ENCODE measurements at regions not wholly inside any gene's neighbourhood (a gene's known extent, or its start where the extent isn't known, plus 50 kb on each side); places are given as distances from the start of the nearest gene placed in this dataset.

DNA sequence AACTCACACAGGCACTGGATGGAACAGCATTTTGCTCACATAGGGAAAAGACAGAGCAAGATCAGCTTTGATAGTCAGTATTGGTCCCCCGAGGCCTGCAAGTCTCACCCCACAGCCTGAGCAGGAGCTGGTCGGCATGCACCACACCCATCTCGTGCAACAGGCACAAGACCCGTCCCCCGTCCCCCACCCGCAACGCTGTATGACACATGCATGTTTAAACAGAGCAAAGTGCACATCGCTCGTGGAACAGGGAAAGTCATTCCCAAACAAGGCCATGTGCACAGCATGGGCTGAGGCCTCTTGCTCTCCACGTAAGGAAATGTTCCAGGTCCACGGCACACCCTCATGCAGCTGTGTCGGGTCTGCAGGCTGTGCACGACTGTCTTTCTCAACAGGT lies 527.2 kb downstream of the ACTR3B start:
- no peak overlapping the region for H3K4me3 ChIP-seq (ENCODE audit: low read depth, low read length)
- peaks cover 9% of the 10 kb centered on the region for H3K4me1 ChIP-seq (ENCODE audit: control insufficient read depth, insufficient read depth, low read length)
- H3K27ac ChIP-seq (ENCODE audit: low read depth, low read length): no peak overlapping the region
- H3K9me3 ChIP-seq (ENCODE audit: control insufficient read depth, insufficient read depth, low read length): peaks cover 11% of the 10 kb centered on the region; the same call in 1 of the 2 replicates
- H3K9ac ChIP-seq (ENCODE audit: low read depth, low read length): no peak overlapping the region
- H3K27me3 ChIP-seq (ENCODE audit: control insufficient read depth, insufficient read depth, low read length): no peaks in the 10 kb centered on the region
- H3K36me3 ChIP-seq (ENCODE audit: control insufficient read depth, insufficient read depth, low read length): no peaks in the 10 kb centered on the region

DNA sequence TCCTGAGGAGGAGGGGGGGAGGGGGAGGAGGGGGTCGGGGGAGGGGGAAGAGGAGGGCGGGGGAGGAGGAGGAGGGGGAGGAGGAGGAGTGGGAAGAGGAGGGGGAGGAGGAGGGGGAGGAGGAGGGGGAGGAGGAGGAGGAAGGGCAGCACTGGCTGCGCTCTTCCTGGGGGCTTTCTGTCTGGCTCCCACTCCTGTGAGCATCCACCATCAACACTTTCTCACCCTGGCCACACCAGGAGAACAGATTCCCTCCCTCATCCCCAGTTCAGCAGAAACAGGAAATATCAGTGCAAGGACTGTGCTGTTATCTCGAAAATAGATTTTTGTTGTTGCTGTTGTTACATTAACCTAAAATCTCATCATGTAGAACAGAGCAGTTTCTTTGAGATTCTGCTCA lies 530.5 kb downstream of the ACTR3B start:
- no peaks in the 10 kb centered on the region for H3K9me3 ChIP-seq (ENCODE audit: control insufficient read depth, insufficient read depth, low read length)
- H3K27ac ChIP-seq (ENCODE audit: low read depth, low read length): no peak overlapping the region
- H3K4me3 ChIP-seq (ENCODE audit: low read depth, low read length): no peak overlapping the region
- peaks cover 9% of the 10 kb centered on the region for H3K4me1 ChIP-seq (ENCODE audit: control insufficient read depth, insufficient read depth, low read length)
- no peaks in the 10 kb centered on the region for H3K27me3 ChIP-seq (ENCODE audit: control insufficient read depth, insufficient read depth, low read length)
- H3K36me3 ChIP-seq (ENCODE audit: control insufficient read depth, insufficient read depth, low read length): no peaks in the 10 kb centered on the region
- no peak overlapping the region for H3K9ac ChIP-seq (ENCODE audit: low read depth, low read length)

DNA sequence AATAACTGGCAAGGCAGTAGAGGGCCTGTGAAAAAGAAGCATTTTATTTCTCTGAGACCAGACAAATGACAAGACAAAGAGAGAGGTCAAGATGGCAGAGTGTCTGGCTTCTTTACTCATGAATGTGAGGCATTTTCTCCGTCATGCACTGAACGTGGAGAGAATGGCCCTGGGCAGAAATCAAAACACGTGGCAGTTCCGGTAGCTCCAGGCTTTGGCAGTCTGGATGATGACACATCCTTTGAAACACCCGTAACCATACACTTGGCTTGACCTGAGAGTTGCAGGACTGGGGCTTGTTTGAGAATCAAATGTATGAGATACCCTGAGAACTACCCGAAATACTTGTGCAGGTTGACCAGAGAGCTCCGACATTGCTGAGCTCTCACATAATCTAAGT lies 537.6 kb downstream of the ACTR3B start:
- Histone ChIP-seq H3K27ac (ENCODE audit: low read depth, low read length) (no peak overlapping the region), H3K4me1 (ENCODE audit: control insufficient read depth, insufficient read depth, low read length) (no peaks in the 10 kb centered on the region), H3K27me3 (ENCODE audit: control insufficient read depth, insufficient read depth, low read length) (no peaks in the 10 kb centered on the region), H3K9ac (ENCODE audit: low read depth, low read length) (no peak overlapping the region), H3K9me3 (ENCODE audit: control insufficient read depth, insufficient read depth, low read length) (0 out of 2 replicates have a peak, but pooled peaks cover 2% of the 10 kb centered on the region), H3K4me3 (ENCODE audit: low read depth, low read length) (no peak overlapping the region), H3K36me3 (ENCODE audit: control insufficient read depth, insufficient read depth, low read length) (no peaks in the 10 kb centered on the region)

DNA sequence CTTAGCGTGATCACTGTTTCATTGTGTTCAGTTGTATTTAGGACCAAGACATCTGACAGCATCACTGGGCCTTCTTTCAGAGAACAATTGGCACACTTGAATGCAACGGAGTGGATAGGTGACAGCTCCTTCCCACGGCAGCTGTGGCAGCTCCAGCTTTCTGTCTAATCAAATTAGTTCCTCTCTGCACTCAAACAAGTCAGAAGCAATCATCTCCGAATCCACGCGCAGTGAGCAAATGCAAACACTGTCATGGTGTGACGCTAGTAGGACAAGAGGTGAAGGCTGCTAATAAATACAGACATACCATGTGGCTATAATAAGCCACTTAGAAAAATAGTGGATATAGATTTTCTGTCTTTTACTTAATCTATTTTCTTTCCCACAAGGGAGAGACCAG lies 542.4 kb downstream of the ACTR3B start:
- no peaks in the 10 kb centered on the region for H3K4me1 ChIP-seq (ENCODE audit: control insufficient read depth, insufficient read depth, low read length)

DNA sequence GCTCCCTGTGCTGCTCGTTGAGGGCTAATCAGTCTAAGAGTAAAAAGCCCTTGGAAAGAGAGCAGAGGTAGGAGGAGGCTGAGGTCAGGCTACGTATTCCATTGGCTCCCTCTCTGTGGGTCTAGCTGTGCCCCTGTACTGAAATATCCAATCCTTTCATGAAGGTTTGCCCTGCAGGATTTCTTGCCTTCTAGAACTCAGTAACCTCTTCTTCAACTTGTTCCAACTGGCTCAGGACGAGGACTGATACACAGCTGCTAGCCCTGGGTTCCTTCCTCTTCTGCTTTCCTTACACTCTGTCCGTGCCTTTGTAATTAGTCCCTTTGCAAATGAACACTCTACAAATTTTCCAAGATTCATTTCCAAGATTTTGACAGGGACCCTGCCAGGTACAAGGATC lies 560.5 kb downstream of the ACTR3B start:
- Histone ChIP-seq H3K4me1 (ENCODE audit: control insufficient read depth, insufficient read depth, low read length) (no peaks in the 10 kb centered on the region), H3K36me3 (ENCODE audit: control insufficient read depth, insufficient read depth, low read length) (no peaks in the 10 kb centered on the region), H3K27me3 (ENCODE audit: control insufficient read depth, insufficient read depth, low read length) (no peaks in the 10 kb centered on the region), H3K9me3 (ENCODE audit: control insufficient read depth, insufficient read depth, low read length) (peaks cover 28% of the 10 kb centered on the region; the same call in 1 of the 2 replicates), H3K9ac (ENCODE audit: low read depth, low read length) (no peak overlapping the region), H3K27ac (ENCODE audit: low read depth, low read length) (no peak overlapping the region), H3K4me3 (ENCODE audit: low read depth, low read length) (no peak overlapping the region)

More for the DNA sequence above, 542.4 kb downstream of the ACTR3B start:
- H3K4me3 ChIP-seq (ENCODE audit: low read depth, low read length): no peak overlapping the region
- H3K27me3 ChIP-seq (ENCODE audit: control insufficient read depth, insufficient read depth, low read length): no peaks in the 10 kb centered on the region
- H3K9ac ChIP-seq (ENCODE audit: low read depth, low read length): no peak overlapping the region
- peaks cover 15% of the 10 kb centered on the region; the same call in 1 of the 2 replicates for H3K9me3 ChIP-seq (ENCODE audit: control insufficient read depth, insufficient read depth, low read length)
- no peaks in the 10 kb centered on the region for H3K36me3 ChIP-seq (ENCODE audit: control insufficient read depth, insufficient read depth, low read length)
- no peak overlapping the region for H3K27ac ChIP-seq (ENCODE audit: low read depth, low read length)

DNA sequence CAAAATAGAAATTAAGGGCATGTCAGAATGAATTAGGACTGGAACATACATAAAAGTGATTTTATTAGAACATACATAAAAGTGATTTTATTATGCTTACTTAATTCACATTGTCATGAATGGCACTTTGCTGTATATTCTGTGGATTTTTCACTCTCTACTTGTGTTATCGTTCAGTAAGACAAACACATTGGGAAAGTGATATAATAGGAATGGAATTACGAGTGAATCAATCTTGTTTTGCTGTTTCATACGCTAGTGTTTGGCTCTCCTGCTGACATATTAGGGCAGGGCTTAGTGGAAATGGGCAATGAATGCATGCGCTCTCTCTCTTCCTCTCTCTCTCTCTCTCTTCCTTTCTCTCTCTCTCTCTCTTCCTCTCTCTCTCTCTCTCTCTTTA lies 561.1 kb downstream of the ACTR3B start:
- H3K9me3 ChIP-seq (ENCODE audit: control insufficient read depth, insufficient read depth, low read length): peaks cover 28% of the 10 kb centered on the region; the same call in 1 of the 2 replicates
- no peaks in the 10 kb centered on the region for H3K4me1 ChIP-seq (ENCODE audit: control insufficient read depth, insufficient read depth, low read length)
- H3K27me3 ChIP-seq (ENCODE audit: control insufficient read depth, insufficient read depth, low read length): no peaks in the 10 kb centered on the region
- no peak overlapping the region for H3K9ac ChIP-seq (ENCODE audit: low read depth, low read length)
- H3K27ac ChIP-seq (ENCODE audit: low read depth, low read length): no peak overlapping the region
- H3K36me3 ChIP-seq (ENCODE audit: control insufficient read depth, insufficient read depth, low read length): no peaks in the 10 kb centered on the region
- no peak overlapping the region for H3K4me3 ChIP-seq (ENCODE audit: low read depth, low read length)

DNA sequence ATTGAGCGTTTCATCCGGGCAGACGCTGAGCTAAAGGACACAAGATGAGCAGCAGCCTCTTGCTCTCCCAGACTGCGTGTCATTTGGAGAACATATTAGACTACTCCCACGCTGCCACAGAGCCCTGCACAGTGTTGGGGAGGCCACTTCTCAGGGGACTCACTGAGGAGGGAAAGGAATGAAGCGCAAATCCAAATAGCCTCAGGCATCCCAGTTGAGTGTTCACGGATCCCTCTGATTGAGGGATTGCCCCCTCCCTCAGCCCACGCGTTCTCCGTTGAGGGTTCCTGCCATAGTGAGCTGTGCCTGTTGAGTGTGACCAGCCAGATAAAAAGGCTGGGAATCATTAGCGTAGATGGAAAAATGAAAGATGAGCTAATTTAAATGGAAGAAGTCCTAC lies 563.4 kb downstream of the ACTR3B start:
- H3K36me3 ChIP-seq (ENCODE audit: control insufficient read depth, insufficient read depth, low read length): no peaks in the 10 kb centered on the region
- H3K9me3 ChIP-seq (ENCODE audit: control insufficient read depth, insufficient read depth, low read length): peaks cover 34% of the 10 kb centered on the region; the same call in 1 of the 2 replicates
- H3K27ac ChIP-seq (ENCODE audit: low read depth, low read length): no peak overlapping the region
- no peaks in the 10 kb centered on the region for H3K27me3 ChIP-seq (ENCODE audit: control insufficient read depth, insufficient read depth, low read length)
- no peak overlapping the region for H3K4me3 ChIP-seq (ENCODE audit: low read depth, low read length)
- H3K4me1 ChIP-seq (ENCODE audit: control insufficient read depth, insufficient read depth, low read length): no peaks in the 10 kb centered on the region
- no peak overlapping the region for H3K9ac ChIP-seq (ENCODE audit: low read depth, low read length)

DNA sequence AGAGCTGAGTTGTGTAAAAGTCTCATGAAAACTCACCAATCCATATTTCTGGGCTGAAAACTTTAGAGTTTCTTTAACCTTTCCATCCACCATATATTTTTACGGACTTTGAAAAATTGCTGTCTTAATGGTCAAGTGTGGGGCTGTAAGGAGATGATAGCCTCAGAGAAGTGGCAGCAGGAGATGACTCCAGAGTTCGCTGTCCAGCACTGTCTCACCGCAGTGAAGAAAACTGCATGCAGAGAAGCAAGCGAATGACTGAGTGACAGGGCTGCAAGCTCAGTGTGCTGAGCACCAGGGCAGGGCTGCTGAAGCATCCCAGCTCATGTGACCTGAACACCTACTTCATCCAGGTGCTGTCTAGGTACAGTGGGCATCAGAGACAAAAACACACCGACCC lies 564.5 kb downstream of the ACTR3B start:
- Histone ChIP-seq H3K4me3 (ENCODE audit: low read depth, low read length) (no peak overlapping the region), H3K4me1 (ENCODE audit: control insufficient read depth, insufficient read depth, low read length) (no peaks in the 10 kb centered on the region), H3K9me3 (ENCODE audit: control insufficient read depth, insufficient read depth, low read length) (peaks cover 33% of the 10 kb centered on the region; the same call in 1 of the 2 replicates), H3K27me3 (ENCODE audit: control insufficient read depth, insufficient read depth, low read length) (no peaks in the 10 kb centered on the region), H3K27ac (ENCODE audit: low read depth, low read length) (no peak overlapping the region), H3K36me3 (ENCODE audit: control insufficient read depth, insufficient read depth, low read length) (no peaks in the 10 kb centered on the region), H3K9ac (ENCODE audit: low read depth, low read length) (no peak overlapping the region)

DNA sequence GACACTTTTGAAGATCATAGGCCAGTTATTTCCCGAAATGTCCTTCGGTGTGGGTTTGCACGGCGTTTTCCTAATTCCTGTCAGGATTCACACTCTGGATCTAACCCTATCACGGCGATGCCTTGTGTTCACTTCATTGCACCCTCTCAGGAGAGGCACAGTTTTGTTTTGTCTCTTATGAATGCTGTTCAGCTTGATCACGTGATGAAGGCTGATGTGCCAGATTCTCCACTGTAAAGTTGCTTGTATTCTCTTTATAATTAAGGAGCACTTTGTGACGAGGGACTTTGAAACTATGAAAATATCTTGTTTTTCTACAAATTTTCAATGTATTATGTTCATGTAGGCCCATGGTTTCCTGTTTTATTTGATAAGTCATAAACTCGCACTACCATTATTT lies 568.1 kb downstream of the ACTR3B start:
- Histone ChIP-seq H3K27ac (ENCODE audit: low read depth, low read length) (no peak overlapping the region), H3K27me3 (ENCODE audit: control insufficient read depth, insufficient read depth, low read length) (no peaks in the 10 kb centered on the region), H3K36me3 (ENCODE audit: control insufficient read depth, insufficient read depth, low read length) (no peaks in the 10 kb centered on the region), H3K4me3 (ENCODE audit: low read depth, low read length) (no peak overlapping the region), H3K9ac (ENCODE audit: low read depth, low read length) (no peak overlapping the region), H3K9me3 (ENCODE audit: control insufficient read depth, insufficient read depth, low read length) (peaks cover 37% of the 10 kb centered on the region), H3K4me1 (ENCODE audit: control insufficient read depth, insufficient read depth, low read length) (no peaks in the 10 kb centered on the region)

DNA sequence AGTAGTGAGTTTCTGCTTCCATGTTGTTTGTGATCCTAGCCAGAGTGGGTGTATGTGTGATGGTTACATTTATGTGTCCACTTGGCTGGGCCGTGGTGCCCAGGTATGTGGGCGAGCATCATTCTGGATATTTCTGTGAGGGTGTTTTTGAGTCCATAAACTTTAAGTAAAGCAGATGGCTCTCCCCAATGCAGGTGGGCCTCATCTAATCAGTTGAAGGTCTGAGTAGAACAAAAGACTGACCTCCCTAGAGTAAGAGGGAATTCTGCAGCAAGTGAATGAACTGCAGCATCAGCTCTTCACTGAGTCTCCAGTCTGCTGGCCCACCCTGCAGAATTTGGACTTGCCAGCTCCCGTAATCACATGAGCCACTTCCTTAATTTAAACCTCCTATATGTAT lies 571.9 kb downstream of the ACTR3B start:
- Histone ChIP-seq H3K9ac (ENCODE audit: low read depth, low read length) (no peak overlapping the region), H3K27ac (ENCODE audit: low read depth, low read length) (no peak overlapping the region), H3K9me3 (ENCODE audit: control insufficient read depth, insufficient read depth, low read length) (peaks cover 37% of the 10 kb centered on the region), H3K36me3 (ENCODE audit: control insufficient read depth, insufficient read depth, low read length) (no peaks in the 10 kb centered on the region), H3K27me3 (ENCODE audit: control insufficient read depth, insufficient read depth, low read length) (no peaks in the 10 kb centered on the region), H3K4me3 (ENCODE audit: low read depth, low read length) (no peak overlapping the region), H3K4me1 (ENCODE audit: control insufficient read depth, insufficient read depth, low read length) (no peaks in the 10 kb centered on the region)

DNA sequence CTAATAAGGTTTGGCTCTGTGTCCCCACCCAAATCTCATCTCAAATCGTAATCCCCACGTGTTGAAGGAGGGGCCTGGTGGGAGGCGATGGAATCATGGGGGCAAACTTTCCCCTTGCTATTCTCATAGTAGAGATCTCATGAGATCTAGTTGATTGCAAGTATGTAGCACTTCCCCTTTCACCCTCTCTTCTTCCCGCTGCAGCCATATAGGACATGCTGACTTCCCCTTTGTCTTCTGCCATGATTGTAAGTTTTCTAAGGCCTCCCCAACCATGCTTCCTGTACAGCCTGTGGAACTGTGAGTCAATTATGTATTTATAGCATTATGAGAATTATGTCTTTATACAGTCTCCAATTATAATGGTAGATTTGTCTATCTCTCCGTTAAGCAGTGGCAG lies 594.5 kb downstream of the ACTR3B start:
- Histone ChIP-seq H3K4me1 (ENCODE audit: control insufficient read depth, insufficient read depth, low read length) (no peaks in the 10 kb centered on the region), H3K36me3 (ENCODE audit: control insufficient read depth, insufficient read depth, low read length) (no peaks in the 10 kb centered on the region), H3K9ac (ENCODE audit: low read depth, low read length) (no peak overlapping the region), H3K27me3 (ENCODE audit: control insufficient read depth, insufficient read depth, low read length) (no peaks in the 10 kb centered on the region), H3K9me3 (ENCODE audit: control insufficient read depth, insufficient read depth, low read length) (peaks cover 24% of the 10 kb centered on the region), H3K27ac (ENCODE audit: low read depth, low read length) (no peak overlapping the region), H3K4me3 (ENCODE audit: low read depth, low read length) (no peak overlapping the region)

DNA sequence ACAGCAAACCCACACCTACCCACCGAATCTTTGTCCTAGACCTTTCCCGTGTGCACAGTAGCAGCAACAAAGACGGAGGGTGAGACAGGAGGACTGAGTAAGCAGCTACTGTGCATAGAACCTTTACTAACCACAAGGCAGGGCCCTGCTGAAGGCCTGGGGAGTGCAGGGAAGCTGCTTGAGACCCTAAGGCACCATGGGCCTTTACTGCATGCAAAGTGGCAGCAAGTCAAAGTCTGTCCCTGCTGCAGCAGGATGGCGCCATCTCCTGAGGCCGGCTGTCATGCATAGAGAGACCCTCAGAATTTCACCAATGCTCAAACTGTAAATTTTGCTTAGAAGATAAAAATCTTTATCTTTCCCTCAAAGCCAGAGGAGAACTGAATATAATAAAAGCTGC lies 610.5 kb downstream of the ACTR3B start:
- Histone ChIP-seq H3K9ac (ENCODE audit: low read depth, low read length) (no peak overlapping the region), H3K4me3 (ENCODE audit: low read depth, low read length) (no peak overlapping the region), H3K27me3 (ENCODE audit: control insufficient read depth, insufficient read depth, low read length) (no peaks in the 10 kb centered on the region), H3K27ac (ENCODE audit: low read depth, low read length) (no peak overlapping the region), H3K9me3 (ENCODE audit: control insufficient read depth, insufficient read depth, low read length) (peaks cover 7% of the 10 kb centered on the region), H3K4me1 (ENCODE audit: control insufficient read depth, insufficient read depth, low read length) (no peaks in the 10 kb centered on the region), H3K36me3 (ENCODE audit: control insufficient read depth, insufficient read depth, low read length) (no peaks in the 10 kb centered on the region)

Measured in HUES48 (cell line).